Astrocyte of the spinal cord (primary cell): ENCODE measurements at regions not wholly inside any gene's neighbourhood (a gene's known extent, or its start where the extent isn't known, plus 50 kb on each side); places are given as distances from the start of the nearest gene placed in this dataset.

ENCODE experiments used
- DNase-seq: peaks from one replicate; pipeline ENCODE4 v3.0.0; 2011; ENCODE audit warnings: low read depth, low spot score
- H3K4me3 ChIP-seq: 2 replicates; pipeline ENCODE4 v1.5.1; 2011; ENCODE audit warnings: low read depth, mild to moderate bottlenecking, low read length, moderate library complexity
- CTCF ChIP-seq: IDR thresholded peaks from 2 replicates; pipeline ENCODE4 v1.5.1; 2012; ENCODE audit warnings: low read depth, mild to moderate bottlenecking, low read length, inconsistent platforms
- in situ Hi-C: cut with HindIII; loops from 2 replicates; pipeline ENCODE4 v1.10.0; 2017; ENCODE audit warnings: low sequenced_read_pairs

GRCh38 chr11:15602047-15602446, 487.3 kb downstream of the INSC start:
- no peak for TF ChIP-seq CTCF
- no peak for DNase-seq
- in situ Hi-C loops: no loop called here
- no peak overlapping the region for H3K4me3 ChIP-seq

- DNase-seq: no peak
- in situ Hi-C loops: no loop called here
- TF ChIP-seq CTCF: no peak
- H3K4me3 ChIP-seq: no peak overlapping the region
Observed at GRCh38 chr11:15602785-15603567, 488.3 kb downstream of the INSC start.

- in situ Hi-C loops: no loop called here
- no peak for TF ChIP-seq CTCF
- DNase-seq: no peak
- H3K4me3 ChIP-seq: no peak overlapping the region
Observed at GRCh38 chr11:15605094-15605493, 490.4 kb downstream of the INSC start.

- in situ Hi-C loops: no loop called here
- TF ChIP-seq CTCF: no peak
- H3K4me3 ChIP-seq: no peak overlapping the region
- DNase-seq: no peak
Observed at GRCh38 chr11:15607361-15608036, 492.8 kb downstream of the INSC start.

GRCh38 chr11:15609445-15609844, 494.7 kb downstream of the INSC start:
- TF ChIP-seq CTCF: no peak
- H3K4me3 ChIP-seq: no peak overlapping the region
- in situ Hi-C loops: no loop called here
- DNase-seq: no peak

- in situ Hi-C loops: no loop called here
- TF ChIP-seq CTCF: no peak
- DNase-seq: no peak
- no peak overlapping the region for H3K4me3 ChIP-seq
Observed at GRCh38 chr11:15610881-15611280, 496.2 kb downstream of the INSC start.
